ENCODE measurements at regions not wholly inside any gene's neighbourhood (a gene's known extent, or its start where the extent isn't known, plus 50 kb on each side); places are given as distances from the start of the nearest gene placed in this dataset.

DNA sequence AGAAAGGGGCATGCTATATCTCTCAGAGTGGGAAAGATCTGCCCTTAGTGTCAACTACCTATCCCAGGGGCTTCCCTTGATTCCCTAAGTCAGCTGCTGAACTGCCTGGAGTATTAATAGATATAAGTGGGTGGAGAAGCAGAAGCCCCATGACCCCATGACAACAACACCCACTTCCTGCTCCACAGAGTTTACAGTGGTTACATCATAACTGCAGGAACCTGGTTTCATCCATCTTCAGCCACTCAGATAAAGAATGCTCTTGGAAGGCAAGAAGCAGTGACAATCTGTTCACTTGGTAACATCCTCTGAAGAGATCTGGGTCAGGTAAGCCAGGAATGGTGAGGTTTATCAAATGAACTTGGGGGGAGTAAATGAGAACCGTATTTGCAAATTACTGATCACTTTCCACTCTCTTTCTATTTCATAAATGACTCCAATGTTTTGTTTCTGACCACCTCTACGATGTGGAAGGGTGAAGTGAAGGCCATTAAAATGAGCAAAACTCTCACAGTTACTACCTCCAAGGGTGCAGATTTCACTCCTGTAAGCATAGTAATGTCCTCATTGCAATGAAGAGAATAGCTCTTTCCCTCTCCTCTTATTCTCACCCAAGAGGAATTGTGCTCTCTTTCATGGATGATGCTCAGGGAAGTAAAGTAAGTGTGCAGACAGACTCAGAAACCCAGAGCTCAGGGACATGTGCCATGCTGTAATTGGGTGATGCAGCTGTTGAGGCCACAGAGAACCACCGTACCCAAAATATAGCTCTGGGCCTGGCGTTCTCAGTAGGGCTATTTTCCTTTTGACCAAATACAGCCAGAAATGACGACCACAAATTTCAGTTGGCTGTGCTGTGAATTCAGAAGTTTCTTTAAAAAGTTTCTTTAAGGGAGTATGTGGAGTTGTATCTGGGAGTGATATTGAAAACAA lies 192.8 kb upstream of the APCDD1 start:
- TF ChIP-seq ZNF274 (IDR thresholded peaks at IDR 0.05; ENCODE audit: low read depth, low read length) (no peak), YY1 (IDR thresholded peaks at IDR 0.05; ENCODE audit: insufficient read depth, insufficient read length) (no peak)
